Esophagus muscularis mucosa (tissue), 3 donors: ENCODE measurements at regions not wholly inside any gene's neighbourhood (a gene's known extent, or its start where the extent isn't known, plus 50 kb on each side); places are given as distances from the start of the nearest gene placed in this dataset.

Experiments used
- POLR2AphosphoS5 ChIP-seq, 2 donors: sonication (generic); formaldehyde crosslinking; IDR thresholded peaks; one replicate each; pipeline ENCODE4 v1.6.1; 2017; ENCODE audit warnings: antibody characterized with exemption in 2 of 2
- TF ChIP-seq, protein P1 (sequence below), 3 experiments: fragments of 200-600 bp in 2 of 3; fragments of 450-650 bp in 1 of 3; sonication (generic) in 2 of 3; IDR thresholded peaks; one replicate each; pipeline ENCODE4 v1.5.1; 2017 to 2019; ENCODE audit warnings: antibody characterized with exemption in 3 of 3, mild to moderate bottlenecking in 2 of 3, moderate library complexity in 1 of 3

DNA sequence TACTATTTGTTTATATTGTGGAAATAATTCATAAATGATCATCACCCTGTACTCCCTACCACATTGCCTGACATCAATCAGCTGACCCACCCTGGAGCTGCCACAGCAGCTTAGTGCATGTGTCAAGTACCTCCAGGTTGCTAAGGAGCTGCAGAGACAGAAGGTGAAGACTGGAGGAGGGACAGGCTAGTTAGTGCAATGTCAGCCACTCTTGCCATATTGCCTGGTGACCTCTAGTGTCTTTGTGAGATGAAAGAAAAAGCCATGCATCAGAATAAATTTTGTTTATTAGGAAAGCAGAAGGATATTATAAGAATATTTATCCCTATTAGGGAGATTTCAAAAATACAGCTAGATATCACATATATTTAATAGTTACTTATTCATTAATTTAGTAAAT is 243.9 kb upstream of the FAT4 start:
- TF ChIP-seq, protein P1, sequence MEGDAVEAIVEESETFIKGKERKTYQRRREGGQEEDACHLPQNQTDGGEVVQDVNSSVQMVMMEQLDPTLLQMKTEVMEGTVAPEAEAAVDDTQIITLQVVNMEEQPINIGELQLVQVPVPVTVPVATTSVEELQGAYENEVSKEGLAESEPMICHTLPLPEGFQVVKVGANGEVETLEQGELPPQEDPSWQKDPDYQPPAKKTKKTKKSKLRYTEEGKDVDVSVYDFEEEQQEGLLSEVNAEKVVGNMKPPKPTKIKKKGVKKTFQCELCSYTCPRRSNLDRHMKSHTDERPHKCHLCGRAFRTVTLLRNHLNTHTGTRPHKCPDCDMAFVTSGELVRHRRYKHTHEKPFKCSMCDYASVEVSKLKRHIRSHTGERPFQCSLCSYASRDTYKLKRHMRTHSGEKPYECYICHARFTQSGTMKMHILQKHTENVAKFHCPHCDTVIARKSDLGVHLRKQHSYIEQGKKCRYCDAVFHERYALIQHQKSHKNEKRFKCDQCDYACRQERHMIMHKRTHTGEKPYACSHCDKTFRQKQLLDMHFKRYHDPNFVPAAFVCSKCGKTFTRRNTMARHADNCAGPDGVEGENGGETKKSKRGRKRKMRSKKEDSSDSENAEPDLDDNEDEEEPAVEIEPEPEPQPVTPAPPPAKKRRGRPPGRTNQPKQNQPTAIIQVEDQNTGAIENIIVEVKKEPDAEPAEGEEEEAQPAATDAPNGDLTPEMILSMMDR (IDR thresholded peaks at IDR 0.05): no peak
- no peak for TF ChIP-seq POLR2AphosphoS5 (IDR thresholded peaks at IDR 0.05)
